ENCODE measurements at regions not wholly inside any gene's neighbourhood (a gene's known extent, or its start where the extent isn't known, plus 50 kb on each side); places are given as distances from the start of the nearest gene placed in this dataset.

- H3K36me3 Mint-ChIP-seq (ENCODE audit: low read depth): no peaks in the 10 kb centered on the region
- no peaks in the 10 kb centered on the region for H3K9me3 Mint-ChIP-seq
- no peak for TF ChIP-seq CTCF (IDR thresholded peaks at IDR 0.05)
- DNase-seq: no peak
- H3K27ac Mint-ChIP-seq: no peak overlapping the region
- H3K4me1 Mint-ChIP-seq (ENCODE audit: low read depth): no peaks in the 10 kb centered on the region
- no peak overlapping the region for H3K4me3 Mint-ChIP-seq
- no peaks in the 10 kb centered on the region for H3K27me3 Mint-ChIP-seq (ENCODE audit: insufficient read depth)
Observed at GRCh38 chr4:19823781-19824180, 427.9 kb upstream of the SLIT2 start.

- Mint-ChIP-seq H3K27ac (no peak overlapping the region), H3K27me3 (ENCODE audit: insufficient read depth) (peaks cover 2% of the 10 kb centered on the region; the same call in 1 of the 2 replicates), H3K4me3 (no peak overlapping the region), H3K36me3 (ENCODE audit: low read depth) (no peaks in the 10 kb centered on the region), H3K9me3 (no peaks in the 10 kb centered on the region), H3K4me1 (ENCODE audit: low read depth) (no peaks in the 10 kb centered on the region)
- no peak for TF ChIP-seq CTCF (IDR thresholded peaks at IDR 0.05)
- no peak for DNase-seq
Observed at GRCh38 chr4:19819737-19820136, 432.0 kb upstream of the SLIT2 start.

- Mint-ChIP-seq H3K4me3 (no peak overlapping the region), H3K27ac (no peak overlapping the region), H3K27me3 (ENCODE audit: insufficient read depth) (no peaks in the 10 kb centered on the region), H3K4me1 (ENCODE audit: low read depth) (peaks cover 31% of the 10 kb centered on the region), H3K36me3 (ENCODE audit: low read depth) (no peaks in the 10 kb centered on the region), H3K9me3 (no peaks in the 10 kb centered on the region)
- no peak for DNase-seq
- no peak for TF ChIP-seq CTCF (IDR thresholded peaks at IDR 0.05)
Observed at GRCh38 chr4:19809989-19810388, 441.7 kb upstream of the SLIT2 start.

- no peak for TF ChIP-seq CTCF (IDR thresholded peaks at IDR 0.05)
- no peaks in the 10 kb centered on the region for H3K36me3 Mint-ChIP-seq (ENCODE audit: low read depth)
- 0 out of 2 replicates have a peak overlapping the region, but pooled peaks have one; percentile 19 for H3K27ac Mint-ChIP-seq
- H3K4me3 Mint-ChIP-seq: no peak overlapping the region
- peaks cover 47% of the 10 kb centered on the region for H3K4me1 Mint-ChIP-seq (ENCODE audit: low read depth)
- H3K27me3 Mint-ChIP-seq (ENCODE audit: insufficient read depth): no peaks in the 10 kb centered on the region
- no peaks in the 10 kb centered on the region for H3K9me3 Mint-ChIP-seq
- peak; percentile 73 for DNase-seq
Observed at GRCh38 chr4:19807505-19807904, 444.2 kb upstream of the SLIT2 start.

- Mint-ChIP-seq H3K36me3 (ENCODE audit: low read depth) (no peaks in the 10 kb centered on the region), H3K27ac (peak overlapping the region; percentile 53), H3K4me1 (ENCODE audit: low read depth) (peaks cover 47% of the 10 kb centered on the region), H3K9me3 (no peaks in the 10 kb centered on the region), H3K27me3 (ENCODE audit: insufficient read depth) (no peaks in the 10 kb centered on the region), H3K4me3 (no peak overlapping the region)
- no peak for DNase-seq
- TF ChIP-seq CTCF (IDR thresholded peaks at IDR 0.05): no peak
Observed at GRCh38 chr4:19806865-19807264, 444.8 kb upstream of the SLIT2 start.

GRCh38 chr4:19803406-19803805 is 448.3 kb upstream of the SLIT2 start:
- Mint-ChIP-seq H3K27ac (peak overlapping the region; percentile 9; the same call in 1 of the 2 replicates), H3K9me3 (no peaks in the 10 kb centered on the region), H3K4me3 (no peak overlapping the region), H3K27me3 (ENCODE audit: insufficient read depth) (no peaks in the 10 kb centered on the region), H3K4me1 (ENCODE audit: low read depth) (peaks cover 30% of the 10 kb centered on the region), H3K36me3 (ENCODE audit: low read depth) (no peaks in the 10 kb centered on the region)
- peak; percentile 35 for DNase-seq
- TF ChIP-seq CTCF (IDR thresholded peaks at IDR 0.05): no peak
